ENCODE measurements at regions not wholly inside any gene's neighbourhood (a gene's known extent, or its start where the extent isn't known, plus 50 kb on each side); places are given as distances from the start of the nearest gene placed in this dataset.

GRCh38 chr2:204335451-204336058 lies 209.7 kb upstream of the PARD3B start:
- no peaks in the 10 kb centered on the region for H3K27me3 ChIP-seq
- H3K4me1 ChIP-seq: peaks cover 39% of the 10 kb centered on the region
- H3K27ac ChIP-seq: peak overlapping the region; percentile 34; the same call in 1 of the 2 replicates
- peak in 1 of 2 experiments; percentile 42 for DNase-seq
- peaks cover 3% of the 10 kb centered on the region; the same call in 1 of the 2 replicates for H3K9me3 ChIP-seq (replicated peaks)
- H3K36me3 ChIP-seq: no peaks in the 10 kb centered on the region
- H3K4me3 ChIP-seq: no peak overlapping the region

GRCh38 chr2:204336153-204336744 lies 209.0 kb upstream of the PARD3B start:
- Histone ChIP-seq H3K4me1 (peaks cover 39% of the 10 kb centered on the region), H3K9me3 (replicated peaks) (peaks cover 3% of the 10 kb centered on the region; the same call in 1 of the 2 replicates), H3K27ac (peak overlapping the region; percentile 34; the same call in 1 of the 2 replicates), H3K27me3 (no peaks in the 10 kb centered on the region), H3K36me3 (no peaks in the 10 kb centered on the region), H3K4me3 (no peak overlapping the region)
- DNase-seq: peak; percentile 24 to 57

- H3K4me1 ChIP-seq: peaks cover 39% of the 10 kb centered on the region
- DNase-seq: no peak
- no peak overlapping the region for H3K27ac ChIP-seq
- no peak overlapping the region for H3K4me3 ChIP-seq
- H3K36me3 ChIP-seq: no peaks in the 10 kb centered on the region
- peaks cover 3% of the 10 kb centered on the region; the same call in 1 of the 2 replicates for H3K9me3 ChIP-seq (replicated peaks)
- no peaks in the 10 kb centered on the region for H3K27me3 ChIP-seq
These were observed 207.6 kb upstream of the PARD3B start for GRCh38 chr2:204337638-204338037.

GRCh38 chr2:204339212-204339715 lies 206.0 kb upstream of the PARD3B start:
- H3K9me3 ChIP-seq (replicated peaks): peaks cover 2% of the 10 kb centered on the region; the same call in 1 of the 2 replicates
- no peaks in the 10 kb centered on the region for H3K27me3 ChIP-seq
- H3K27ac ChIP-seq: peak overlapping the region; percentile 19; the same call in 1 of the 2 replicates
- no peak overlapping the region for H3K4me3 ChIP-seq
- H3K4me1 ChIP-seq: peaks cover 30% of the 10 kb centered on the region
- DNase-seq: no peak
- no peaks in the 10 kb centered on the region for H3K36me3 ChIP-seq

- H3K27me3 ChIP-seq: no peaks in the 10 kb centered on the region
- no peaks in the 10 kb centered on the region; the same call in 1 of the 2 replicates for H3K9me3 ChIP-seq (replicated peaks)
- H3K4me3 ChIP-seq: no peak overlapping the region
- H3K27ac ChIP-seq: no peak overlapping the region; the same call in 1 of the 2 replicates
- H3K36me3 ChIP-seq: no peaks in the 10 kb centered on the region
- DNase-seq: no peak
- H3K4me1 ChIP-seq: peaks cover 20% of the 10 kb centered on the region
These were observed 204.8 kb upstream of the PARD3B start for GRCh38 chr2:204340511-204340910.

GRCh38 chr2:204341887-204342276 lies 203.4 kb upstream of the PARD3B start:
- Histone ChIP-seq H3K9me3 (replicated peaks) (no peaks in the 10 kb centered on the region; the same call in 1 of the 2 replicates), H3K27me3 (no peaks in the 10 kb centered on the region), H3K4me1 (peaks cover 7% of the 10 kb centered on the region; the same call in 1 of the 2 replicates), H3K36me3 (no peaks in the 10 kb centered on the region), H3K4me3 (no peak overlapping the region), H3K27ac (no peak overlapping the region)
- DNase-seq: no peak

GRCh38 chr2:204343685-204344084 lies 201.6 kb upstream of the PARD3B start:
- H3K4me3 ChIP-seq: no peak overlapping the region
- H3K9me3 ChIP-seq (replicated peaks): no peaks in the 10 kb centered on the region; the same call in 1 of the 2 replicates
- no peak for DNase-seq
- no peak overlapping the region for H3K27ac ChIP-seq
- no peaks in the 10 kb centered on the region for H3K36me3 ChIP-seq
- peaks cover 7% of the 10 kb centered on the region; the same call in 1 of the 2 replicates for H3K4me1 ChIP-seq
- no peaks in the 10 kb centered on the region for H3K27me3 ChIP-seq

- H3K27me3 ChIP-seq: no peaks in the 10 kb centered on the region
- DNase-seq: no peak
- H3K9me3 ChIP-seq (replicated peaks): no peaks in the 10 kb centered on the region; the same call in 1 of the 2 replicates
- no peak overlapping the region for H3K27ac ChIP-seq
- peaks cover 3% of the 10 kb centered on the region; the same call in 1 of the 2 replicates for H3K4me1 ChIP-seq
- H3K36me3 ChIP-seq: no peaks in the 10 kb centered on the region
- no peak overlapping the region for H3K4me3 ChIP-seq
These were observed 201.2 kb upstream of the PARD3B start for GRCh38 chr2:204344119-204344518.

- H3K4me1 ChIP-seq: no peaks in the 10 kb centered on the region
- no peaks in the 10 kb centered on the region for H3K9me3 ChIP-seq (replicated peaks)
- DNase-seq: no peak
- no peaks in the 10 kb centered on the region for H3K36me3 ChIP-seq
- H3K27me3 ChIP-seq: no peaks in the 10 kb centered on the region
- H3K4me3 ChIP-seq: no peak overlapping the region
- no peak overlapping the region for H3K27ac ChIP-seq
These were observed 198.4 kb upstream of the PARD3B start for GRCh38 chr2:204346906-204347305.

GRCh38 chr2:204353823-204354222 lies 191.5 kb upstream of the PARD3B start:
- H3K36me3 ChIP-seq: no peaks in the 10 kb centered on the region
- no peaks in the 10 kb centered on the region for H3K9me3 ChIP-seq (replicated peaks)
- H3K4me1 ChIP-seq: no peaks in the 10 kb centered on the region
- DNase-seq: no peak
- no peaks in the 10 kb centered on the region; the same call in 1 of the 2 replicates for H3K27me3 ChIP-seq
- H3K27ac ChIP-seq: no peak overlapping the region
- H3K4me3 ChIP-seq: no peak overlapping the region

- Histone ChIP-seq H3K36me3 (no peaks in the 10 kb centered on the region), H3K9me3 (replicated peaks) (no peaks in the 10 kb centered on the region), H3K4me1 (no peaks in the 10 kb centered on the region), H3K27me3 (no peaks in the 10 kb centered on the region; the same call in 1 of the 2 replicates), H3K27ac (no peak overlapping the region), H3K4me3 (no peak overlapping the region)
- no peak for DNase-seq
These were observed 190.8 kb upstream of the PARD3B start for GRCh38 chr2:204354442-204354856.

GRCh38 chr2:204355688-204356087 lies 189.6 kb upstream of the PARD3B start:
- Histone ChIP-seq H3K36me3 (no peaks in the 10 kb centered on the region), H3K9me3 (replicated peaks) (no peaks in the 10 kb centered on the region), H3K27ac (no peak overlapping the region), H3K4me1 (no peaks in the 10 kb centered on the region), H3K27me3 (no peaks in the 10 kb centered on the region; the same call in 1 of the 2 replicates), H3K4me3 (no peak overlapping the region)
- no peak for DNase-seq

- no peak overlapping the region for H3K4me3 ChIP-seq
- H3K27me3 ChIP-seq: no peaks in the 10 kb centered on the region; the same call in 1 of the 2 replicates
- H3K9me3 ChIP-seq (replicated peaks): no peaks in the 10 kb centered on the region
- no peaks in the 10 kb centered on the region for H3K36me3 ChIP-seq
- H3K4me1 ChIP-seq: no peaks in the 10 kb centered on the region
- DNase-seq: no peak
- H3K27ac ChIP-seq: no peak overlapping the region
These were observed 189.1 kb upstream of the PARD3B start for GRCh38 chr2:204356151-204356641.

- H3K4me1 ChIP-seq: no peaks in the 10 kb centered on the region
- no peaks in the 10 kb centered on the region for H3K36me3 ChIP-seq
- no peaks in the 10 kb centered on the region for H3K9me3 ChIP-seq (replicated peaks)
- H3K27ac ChIP-seq: no peak overlapping the region
- DNase-seq: no peak
- no peak overlapping the region for H3K4me3 ChIP-seq
- H3K27me3 ChIP-seq: no peaks in the 10 kb centered on the region; the same call in 1 of the 2 replicates
These were observed 188.0 kb upstream of the PARD3B start for GRCh38 chr2:204357286-204357685.

GRCh38 chr2:204359076-204359475 lies 186.2 kb upstream of the PARD3B start:
- no peaks in the 10 kb centered on the region for H3K36me3 ChIP-seq
- no peak for DNase-seq
- H3K27ac ChIP-seq: no peak overlapping the region
- H3K4me3 ChIP-seq: no peak overlapping the region
- no peaks in the 10 kb centered on the region; the same call in 1 of the 2 replicates for H3K27me3 ChIP-seq
- no peaks in the 10 kb centered on the region for H3K4me1 ChIP-seq
- no peaks in the 10 kb centered on the region for H3K9me3 ChIP-seq (replicated peaks)

All from SJCRH30 (cell line).